Duodenal mucosa (tissue), 2 donors: ENCODE measurements at regions not wholly inside any gene's neighbourhood (a gene's known extent, or its start where the extent isn't known, plus 50 kb on each side); places are given as distances from the start of the nearest gene placed in this dataset.

Source experiments
- H3K27ac ChIP-seq: one replicate; pipeline ENCODE4 v1.7.0; 2013; ENCODE audit warnings: low read depth, low read length
- H3K27me3 ChIP-seq, 2 donors: one replicate each; pipeline ENCODE4 v1.7.0; 2013; ENCODE audit warnings: low read length in 2 of 2, control low read depth in 1 of 2; ENCODE audit not compliant: insufficient read depth in 2 of 2, control insufficient read depth in 1 of 2
- H3K36me3 ChIP-seq, 2 donors: one replicate each; pipeline ENCODE4 v1.7.0; 2013; ENCODE audit warnings: low read length in 2 of 2, control low read depth in 1 of 2; ENCODE audit not compliant: insufficient read depth in 2 of 2, control insufficient read depth in 1 of 2
- H3K4me1 ChIP-seq, 2 donors: one replicate each; pipeline ENCODE4 v1.7.0; 2013; ENCODE audit warnings: low read length in 2 of 2, control low read depth in 1 of 2; ENCODE audit not compliant: insufficient read depth in 2 of 2, control insufficient read depth in 1 of 2
- H3K4me3 ChIP-seq, 2 donors: one replicate each; pipeline ENCODE4 v1.7.0; 2013; ENCODE audit warnings: low read length in 2 of 2, low read depth in 1 of 2
- H3K9ac ChIP-seq, 2 donors: one replicate each; pipeline ENCODE4 v1.7.0; 2013; ENCODE audit warnings: low read length in 2 of 2, low read depth in 1 of 2
- H3K9me3 ChIP-seq, 2 donors: one replicate each; pipeline ENCODE4 v1.7.0; 2013; ENCODE audit warnings: low read length in 2 of 2, control low read depth in 1 of 2; ENCODE audit not compliant: control insufficient read depth in 1 of 2

- H3K9me3 ChIP-seq: no peaks in the 10 kb centered on the region
- peaks cover 12 to 17% of the 10 kb centered on the region in 2 donors for H3K27me3 ChIP-seq
Measured at GRCh38 chr16:86821895-86822294, 243.5 kb downstream of the FOXL1 start.

GRCh38 chr16:86823125-86823524 is 244.8 kb downstream of the FOXL1 start:
- no peak overlapping the region for H3K4me3 ChIP-seq
- H3K27ac ChIP-seq: no peak overlapping the region
- H3K4me1 ChIP-seq: no peaks in the 10 kb centered on the region
- no peaks in the 10 kb centered on the region for H3K36me3 ChIP-seq
- peaks cover 17 to 27% of the 10 kb centered on the region in 2 donors for H3K27me3 ChIP-seq
- no peaks in the 10 kb centered on the region for H3K9me3 ChIP-seq
- H3K9ac ChIP-seq: no peak overlapping the region

More at GRCh38 chr16:86821895-86822294, 243.5 kb downstream of the FOXL1 start:
- Histone ChIP-seq H3K27ac (no peak overlapping the region), H3K36me3 (no peaks in the 10 kb centered on the region), H3K4me1 (no peaks in the 10 kb centered on the region), H3K4me3 (no peak overlapping the region), H3K9ac (no peak overlapping the region)

- no peaks in the 10 kb centered on the region for H3K4me1 ChIP-seq
Measured at GRCh38 chr16:86823888-86824671, 245.7 kb downstream of the FOXL1 start.

GRCh38 chr16:86824751-86825296 is 246.5 kb downstream of the FOXL1 start:
- no peak overlapping the region for H3K4me3 ChIP-seq
- H3K9me3 ChIP-seq: no peaks in the 10 kb centered on the region
- H3K4me1 ChIP-seq: no peaks in the 10 kb centered on the region
- H3K27me3 ChIP-seq: peaks cover 14 to 28% of the 10 kb centered on the region in 2 donors
- H3K9ac ChIP-seq: no peak overlapping the region
- H3K36me3 ChIP-seq: no peaks in the 10 kb centered on the region
- H3K27ac ChIP-seq: no peak overlapping the region

More at GRCh38 chr16:86823888-86824671, 245.7 kb downstream of the FOXL1 start:
- H3K9me3 ChIP-seq: no peaks in the 10 kb centered on the region
- H3K27ac ChIP-seq: no peak overlapping the region
- no peak overlapping the region for H3K9ac ChIP-seq
- peaks cover 14 to 28% of the 10 kb centered on the region in 2 donors for H3K27me3 ChIP-seq
- H3K36me3 ChIP-seq: no peaks in the 10 kb centered on the region
- no peak overlapping the region for H3K4me3 ChIP-seq

- no peaks in the 10 kb centered on the region for H3K36me3 ChIP-seq
- H3K4me3 ChIP-seq: no peak overlapping the region
- H3K4me1 ChIP-seq: no peaks in the 10 kb centered on the region
- no peaks in the 10 kb centered on the region for H3K9me3 ChIP-seq
- H3K9ac ChIP-seq: no peak overlapping the region
- peaks cover 14 to 28% of the 10 kb centered on the region in 2 donors for H3K27me3 ChIP-seq
- H3K27ac ChIP-seq: no peak overlapping the region
Measured at GRCh38 chr16:86825631-86826030, 247.3 kb downstream of the FOXL1 start.

- Histone ChIP-seq H3K27ac (no peak overlapping the region), H3K4me1 (no peaks in the 10 kb centered on the region), H3K27me3 (peaks cover 14 to 28% of the 10 kb centered on the region in 2 donors), H3K9ac (no peak overlapping the region), H3K9me3 (no peaks in the 10 kb centered on the region), H3K4me3 (no peak overlapping the region), H3K36me3 (no peaks in the 10 kb centered on the region)
Measured at GRCh38 chr16:86826941-86827340, 248.6 kb downstream of the FOXL1 start.

- Histone ChIP-seq H3K36me3 (no peaks in the 10 kb centered on the region), H3K9me3 (no peaks in the 10 kb centered on the region), H3K9ac (no peak overlapping the region), H3K27ac (no peak overlapping the region), H3K27me3 (peaks cover 14 to 28% of the 10 kb centered on the region in 2 donors), H3K4me3 (no peak overlapping the region), H3K4me1 (no peaks in the 10 kb centered on the region)
Measured at GRCh38 chr16:86827521-86827920, 249.2 kb downstream of the FOXL1 start.

GRCh38 chr16:86828202-86828601 is 249.9 kb downstream of the FOXL1 start:
- no peak overlapping the region for H3K4me3 ChIP-seq
- no peak overlapping the region for H3K27ac ChIP-seq
- H3K9ac ChIP-seq: no peak overlapping the region
- no peaks in the 10 kb centered on the region for H3K9me3 ChIP-seq
- H3K4me1 ChIP-seq: peaks cover 0 to 3% of the 10 kb centered on the region in 2 donors
- peaks cover 14 to 28% of the 10 kb centered on the region in 2 donors for H3K27me3 ChIP-seq
- H3K36me3 ChIP-seq: no peaks in the 10 kb centered on the region

GRCh38 chr16:86828653-86829052 is 250.3 kb downstream of the FOXL1 start:
- no peak overlapping the region for H3K4me3 ChIP-seq
- no peaks in the 10 kb centered on the region for H3K9me3 ChIP-seq
- no peak overlapping the region for H3K9ac ChIP-seq
- H3K27me3 ChIP-seq: peaks cover 14 to 28% of the 10 kb centered on the region in 2 donors
- no peak overlapping the region for H3K27ac ChIP-seq
- peaks cover 0 to 6% of the 10 kb centered on the region in 2 donors for H3K4me1 ChIP-seq
- H3K36me3 ChIP-seq: no peaks in the 10 kb centered on the region

GRCh38 chr16:86831366-86831765 is 253.0 kb downstream of the FOXL1 start:
- Histone ChIP-seq H3K36me3 (no peaks in the 10 kb centered on the region), H3K27me3 (peaks cover 12 to 14% of the 10 kb centered on the region in 2 donors), H3K9ac (no peak overlapping the region), H3K27ac (no peak overlapping the region), H3K9me3 (no peaks in the 10 kb centered on the region), H3K4me1 (peaks cover 0 to 6% of the 10 kb centered on the region in 2 donors), H3K4me3 (no peak overlapping the region)
